Tibial artery (tissue), 4 donors: ENCODE measurements at regions not wholly inside any gene's neighbourhood (a gene's known extent, or its start where the extent isn't known, plus 50 kb on each side); places are given as distances from the start of the nearest gene placed in this dataset.
A peak's percentile ranks its signal among the peaks of the same experiment; 100 is the strongest.
"Not testable (repeated sequence)": the region's sequence is repeated elsewhere in the genome, so short reads cannot be mapped to it uniquely, and the experiment has no call there.

ENCODE experiments used
- DNase-seq, 2 donors: peaks; one replicate each; pipeline ENCODE4 v3.0.0-alpha.2; 2019
- H3K27ac ChIP-seq, 2 donors: fragments of 200-600 bp; sonication (generic) in 1 of 2; 1 replicate in 1 of 2; 2 replicates in 1 of 2; pipeline ENCODE4 v1.5.1; 2018 to 2019; ENCODE audit warnings: mild to moderate bottlenecking in 1 of 2
- H3K27me3 ChIP-seq, 2 donors: fragments of 200-600 bp; sonication (generic) in 1 of 2; one replicate each; pipeline versions ENCODE4 v1.5.1 to v1.6.0; 2016 to 2019
- H3K36me3 ChIP-seq, 3 donors: fragments of 200-600 bp; sonication (generic) in 2 of 3; one replicate each; pipeline ENCODE4 v1.5.1; 2016 to 2019; ENCODE audit warnings: mild to moderate bottlenecking in 2 of 3
- H3K4me1 ChIP-seq, 4 donors: fragments of 200-600 bp; sonication (generic) in 2 of 4; 1 replicate in 3 of 4; 2 replicates in 1 of 4; pipeline ENCODE4 v1.5.1; 2016 to 2019
- H3K4me3 ChIP-seq, 2 donors: fragments of 200-600 bp; sonication (generic) in 1 of 2; 1 replicate in 1 of 2; 2 replicates in 1 of 2; pipeline ENCODE4 v1.5.1; 2018 to 2019; ENCODE audit warnings: mild to moderate bottlenecking in 2 of 2
- H3K9me3 ChIP-seq, 3 donors: fragments of 200-600 bp; sonication (generic) in 1 of 3; one replicate each; pipeline ENCODE4 v1.5.1; 2016 to 2019
- CTCF ChIP-seq, 2 experiments: fragments of 200-600 bp in 1 of 2; fragments of 450-650 bp in 1 of 2; IDR thresholded peaks; one replicate each; pipeline ENCODE4 v1.5.1; 2017 to 2019; ENCODE audit warnings: antibody characterized with exemption in 2 of 2, mild to moderate bottlenecking in 1 of 2, moderate library complexity in 1 of 2
- intact Hi-C: fragments of 100-400 bp; cut with DNase I; formaldehyde crosslinking; loops from one replicate; pipeline ENCODE4 v1.15.0; 2023; ENCODE audit warnings: low total_unique reads

DNA sequence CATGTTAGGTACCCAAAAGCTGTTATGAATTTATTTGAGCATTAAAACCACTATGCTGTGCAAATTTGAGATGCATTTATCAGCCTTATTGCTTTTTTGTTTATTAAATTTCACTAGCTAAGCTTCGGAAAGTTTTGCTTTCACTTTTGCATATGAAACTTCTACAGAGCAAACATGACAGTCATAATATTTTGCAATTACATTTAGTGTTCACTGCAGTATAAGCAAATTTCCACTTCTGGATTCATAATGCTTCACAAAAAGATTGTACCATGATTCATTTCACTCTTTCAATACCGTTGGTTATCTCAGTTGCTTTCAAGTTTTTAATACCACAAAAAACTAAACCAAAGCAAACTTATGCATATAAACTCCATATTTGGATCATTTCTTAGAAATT, 228.7 kb upstream of the SLC8A1 start:
- DNase-seq = no peak
- Histone ChIP-seq H3K36me3 (no peaks in the 10 kb centered on the region), H3K27ac (no peak overlapping the region), H3K9me3 (peaks cover 0 to 14% (median 9%) of the 10 kb centered on the region in 3 donors), H3K4me1 (peaks cover 0 to 11% (median 0%) of the 10 kb centered on the region in 4 donors), H3K4me3 (peak overlapping the region in 1 of 2 donors; percentile 5), H3K27me3 (no peaks in the 10 kb centered on the region)
- no peak for TF ChIP-seq CTCF (IDR thresholded peaks at IDR 0.05)
- intact Hi-C loops = no loop called here

DNA sequence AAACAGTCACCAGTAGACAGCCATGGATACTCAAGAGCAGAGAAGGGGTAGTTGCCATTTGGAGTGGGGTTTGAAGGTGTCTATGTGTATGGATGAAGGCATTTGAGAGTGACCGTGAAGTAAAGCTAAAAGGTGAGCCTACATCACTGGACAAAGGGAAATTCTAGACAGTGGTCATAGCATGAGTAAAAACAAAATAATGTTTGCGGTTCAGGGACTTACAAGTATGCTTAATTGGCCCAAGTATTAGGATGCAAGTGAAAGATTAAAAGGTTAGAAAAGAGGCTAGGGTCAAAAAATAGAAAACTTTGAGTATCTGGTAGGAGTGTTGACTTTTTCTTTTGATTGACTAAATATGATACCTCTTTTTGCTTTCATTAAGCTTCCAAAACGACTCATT, 238.1 kb upstream of the SLC8A1 start:
- TF ChIP-seq CTCF (IDR thresholded peaks at IDR 0.05) = no peak
- Histone ChIP-seq H3K4me3 (no peak overlapping the region), H3K27ac (peak overlapping the region in 1 of 2 donors; percentile 22), H3K27me3 (no peaks in the 10 kb centered on the region), H3K4me1 (peaks cover 0 to 8% (median 2%) of the 10 kb centered on the region in 4 donors), H3K9me3 (no peaks in the 10 kb centered on the region), H3K36me3 (no peaks in the 10 kb centered on the region)
- DNase-seq = no peak
- intact Hi-C loops = no loop called here

GRCh38 chr2:40690525-40690924, 238.6 kb upstream of the SLC8A1 start:
- no peaks in the 10 kb centered on the region for H3K36me3 ChIP-seq
- H3K27ac ChIP-seq = peak overlapping the region in 1 of 2 donors; percentile 22
- intact Hi-C loops = no loop called here
- no peaks in the 10 kb centered on the region for H3K9me3 ChIP-seq
- TF ChIP-seq CTCF (IDR thresholded peaks at IDR 0.05) = no peak
- no peaks in the 10 kb centered on the region for H3K27me3 ChIP-seq
- no peak for DNase-seq
- H3K4me1 ChIP-seq = peaks cover 0 to 8% (median 2%) of the 10 kb centered on the region in 4 donors
- no peak overlapping the region for H3K4me3 ChIP-seq

DNA sequence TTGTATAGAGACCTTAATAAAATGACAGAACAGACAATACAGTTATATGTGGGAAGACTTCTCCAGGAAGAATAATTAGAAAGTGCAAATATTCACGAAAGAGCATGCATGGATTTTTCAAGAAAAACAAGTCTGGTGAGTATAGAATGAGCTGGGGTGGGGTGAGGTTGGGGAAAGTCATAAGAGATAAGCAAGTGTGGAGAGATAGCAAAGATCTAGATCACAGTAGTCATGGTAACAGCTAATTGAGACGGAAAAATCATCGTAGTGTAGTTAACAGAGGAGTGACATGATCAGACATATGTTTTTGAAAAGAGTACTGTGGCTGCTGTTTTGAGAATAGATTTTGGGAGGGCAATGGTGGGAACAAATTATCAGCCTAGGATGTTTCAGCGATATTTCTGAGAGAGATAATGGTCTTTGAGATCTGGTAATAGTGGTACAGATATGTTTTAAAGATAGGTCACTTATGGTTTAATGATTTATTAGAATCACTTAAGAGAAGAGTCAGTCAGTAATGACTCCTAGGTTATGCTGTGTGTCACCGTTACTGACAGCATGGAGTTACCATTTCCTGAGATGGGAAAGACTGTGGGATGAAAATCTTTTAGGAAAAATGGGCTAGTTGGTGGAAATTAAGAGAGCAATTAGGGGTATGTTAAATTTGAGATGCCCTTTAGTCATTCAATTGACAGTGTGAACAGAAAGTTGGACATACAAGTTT, 248.5 kb upstream of the SLC8A1 start:
- Histone ChIP-seq H3K27ac (no peak overlapping the region), H3K4me3 (no peak overlapping the region), H3K4me1 (peaks cover 0 to 11% (median 0%) of the 10 kb centered on the region in 4 donors), H3K27me3 (no peaks in the 10 kb centered on the region), H3K9me3 (no peaks in the 10 kb centered on the region), H3K36me3 (no peaks in the 10 kb centered on the region)
- no peak for DNase-seq
- intact Hi-C loops = no loop called here
- TF ChIP-seq CTCF (IDR thresholded peaks at IDR 0.05) = no peak

- intact Hi-C loops, DNase-seq: not testable (repeated sequence)
Measured at GRCh38 chr2:40712197-40712894, 260.5 kb upstream of the SLC8A1 start.

DNA sequence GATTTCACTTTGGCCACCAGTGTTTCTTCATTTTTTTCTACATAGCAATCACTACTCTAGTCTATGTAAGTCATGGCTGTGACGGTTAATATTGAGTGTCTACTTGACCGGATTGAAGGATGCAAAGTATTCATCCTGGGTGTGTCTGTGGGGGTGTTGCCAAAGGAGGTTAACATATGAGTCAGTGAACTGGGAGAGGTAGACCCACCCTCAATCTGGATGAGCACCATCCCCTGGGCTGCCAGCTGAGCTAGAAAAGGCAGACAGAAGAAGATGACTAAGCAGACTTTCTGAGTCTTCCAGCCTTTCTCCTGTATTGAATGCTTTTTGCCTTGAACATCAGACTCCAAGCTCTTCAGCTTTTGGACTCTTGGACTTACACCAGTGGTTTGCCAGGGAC, 265.0 kb upstream of the SLC8A1 start:
- no peak for TF ChIP-seq CTCF (IDR thresholded peaks at IDR 0.05)
- Histone ChIP-seq H3K36me3 (no peaks in the 10 kb centered on the region), H3K9me3 (no peaks in the 10 kb centered on the region), H3K27me3 (no peaks in the 10 kb centered on the region), H3K27ac (no peak overlapping the region), H3K4me1 (no peaks in the 10 kb centered on the region), H3K4me3 (no peak overlapping the region)
- intact Hi-C loops = no loop called here
- DNase-seq = peak in 1 of 2 donors; percentile 24

More at GRCh38 chr2:40712197-40712894, 260.5 kb upstream of the SLC8A1 start:
- H3K4me3 ChIP-seq, H3K36me3 ChIP-seq, H3K27ac ChIP-seq, H3K4me1 ChIP-seq, H3K27me3 ChIP-seq, H3K9me3 ChIP-seq: not testable (repeated sequence)
